Stimulated activated CD4-positive, alpha-beta T cell treated with anti-CD3 and anti-CD28 coated beads, TNF-alpha, amount 100 ng/mL, for 24 hours (primary cell): ENCODE measurements at regions not wholly inside any gene's neighbourhood (a gene's known extent, or its start where the extent isn't known, plus 50 kb on each side); places are given as distances from the start of the nearest gene placed in this dataset.

ENCODE experiments used
- DNase-seq, 3 experiments: peaks; one replicate each; pipeline ENCODE4 v3.0.0-alpha.2; 2020; ENCODE audit warnings: low read depth in 3 of 3

DNA sequence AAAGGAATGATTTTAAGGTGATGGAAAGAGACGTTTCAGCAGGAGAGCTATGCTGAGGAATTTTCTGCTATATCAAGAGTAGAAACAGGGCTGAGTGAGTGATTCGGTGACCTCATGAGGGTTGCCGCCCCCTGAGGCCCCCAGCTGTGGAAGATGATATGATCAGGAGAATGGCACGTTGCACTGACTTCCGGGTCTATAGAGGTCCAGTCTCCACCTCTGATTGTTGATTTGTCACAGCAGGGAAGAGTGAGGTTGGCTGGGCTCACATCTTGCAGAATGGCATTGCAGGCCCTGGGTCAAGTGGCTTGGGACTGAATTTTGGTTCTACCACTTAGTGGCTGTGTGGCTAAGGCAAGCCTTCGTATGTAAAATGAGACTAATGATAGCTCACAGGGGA, 205.1 kb downstream of the SNX19 start:
- DNase-seq: no peak

DNA sequence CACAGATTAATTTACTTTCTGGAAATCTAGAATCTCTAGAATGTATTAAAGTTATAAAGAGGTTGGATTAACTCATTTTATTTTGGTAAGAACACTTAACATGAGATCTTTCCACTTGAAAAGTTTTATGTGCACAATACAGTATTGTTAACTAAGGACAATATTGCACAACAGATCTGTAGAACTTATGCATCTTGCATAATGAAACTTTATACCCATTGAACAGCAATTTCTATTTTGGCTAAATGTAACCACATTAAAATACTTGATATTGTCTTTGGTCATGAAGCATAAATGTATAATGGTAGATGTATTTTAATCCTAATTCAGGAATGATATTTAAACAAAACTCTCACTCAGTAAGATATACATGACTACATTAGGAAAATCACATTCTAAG, 203.8 kb downstream of the SNX19 start:
- no peak for DNase-seq

DNA sequence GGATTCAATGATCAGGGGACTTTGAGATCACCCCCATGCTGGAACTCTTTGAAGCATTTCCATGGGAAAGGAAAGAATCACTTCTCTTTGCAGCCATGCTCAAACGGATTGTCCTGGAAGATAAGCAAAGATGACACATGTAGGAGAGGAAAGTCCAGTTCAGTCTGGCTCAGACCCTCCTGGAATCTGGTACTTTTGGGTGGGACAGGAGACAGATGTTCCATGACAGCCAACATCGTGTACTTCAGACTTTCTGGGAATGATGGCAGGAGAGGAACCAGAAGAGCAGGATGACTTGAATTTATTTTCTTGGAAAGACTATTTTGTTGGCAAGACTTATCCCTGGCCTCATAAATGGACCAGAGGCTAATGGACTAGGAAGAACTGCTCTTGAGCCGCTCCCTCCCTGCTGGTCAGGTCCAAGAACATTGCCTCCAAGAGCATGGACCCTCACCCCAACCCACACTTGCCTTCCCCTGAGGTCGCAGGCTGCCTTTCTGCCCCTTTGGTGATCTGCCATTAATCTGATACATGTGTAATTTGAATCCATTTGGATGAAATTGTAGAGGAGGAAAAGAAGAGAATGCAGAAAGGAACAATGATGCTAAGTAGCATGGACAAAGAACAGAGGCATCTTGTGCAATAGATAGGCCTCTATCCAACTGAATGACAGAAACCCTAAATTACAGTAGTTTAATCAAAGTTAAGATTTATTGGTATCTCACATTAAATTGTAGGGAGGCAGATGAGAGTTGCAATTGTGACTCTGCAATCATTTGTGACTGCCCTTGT, 201.0 kb downstream of the SNX19 start:
- no peak for DNase-seq

DNA sequence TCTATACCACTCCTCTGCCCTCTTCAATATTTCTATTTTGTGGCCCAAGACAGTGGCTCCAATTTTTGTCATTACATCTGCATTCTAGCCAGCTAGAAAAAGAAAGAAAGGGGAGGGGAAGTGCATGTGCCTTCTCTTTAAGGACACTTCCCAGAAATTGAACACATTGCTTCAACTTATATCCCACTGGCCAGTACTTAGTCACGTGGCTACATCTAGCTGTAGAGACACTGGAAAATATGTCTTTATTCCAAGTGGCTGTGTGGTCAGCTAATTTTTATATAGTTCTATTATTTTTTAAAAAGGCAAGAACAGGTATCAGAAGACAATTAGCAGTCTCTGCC, 200.4 kb downstream of the SNX19 start:
- no peak for DNase-seq

DNA sequence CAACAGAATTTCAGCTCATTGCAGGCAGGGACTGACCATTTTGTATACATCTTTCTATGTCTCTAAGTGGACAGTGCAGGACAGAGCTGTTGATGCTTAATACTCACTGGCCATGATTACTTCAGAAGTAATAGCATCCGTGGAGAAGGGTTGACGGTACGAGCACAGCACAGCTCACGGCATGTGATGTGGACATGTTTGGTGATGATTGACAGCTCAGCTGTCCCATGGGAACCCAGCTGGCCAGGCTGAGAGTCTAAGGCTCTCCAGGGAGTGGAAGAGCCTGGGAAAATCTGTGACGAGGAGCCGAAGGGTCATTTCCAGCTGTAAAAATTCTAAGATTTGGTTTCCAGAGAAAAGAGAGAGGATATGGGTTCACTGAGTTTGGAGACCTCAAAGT, 198.2 kb downstream of the SNX19 start:
- no peak for DNase-seq

DNA sequence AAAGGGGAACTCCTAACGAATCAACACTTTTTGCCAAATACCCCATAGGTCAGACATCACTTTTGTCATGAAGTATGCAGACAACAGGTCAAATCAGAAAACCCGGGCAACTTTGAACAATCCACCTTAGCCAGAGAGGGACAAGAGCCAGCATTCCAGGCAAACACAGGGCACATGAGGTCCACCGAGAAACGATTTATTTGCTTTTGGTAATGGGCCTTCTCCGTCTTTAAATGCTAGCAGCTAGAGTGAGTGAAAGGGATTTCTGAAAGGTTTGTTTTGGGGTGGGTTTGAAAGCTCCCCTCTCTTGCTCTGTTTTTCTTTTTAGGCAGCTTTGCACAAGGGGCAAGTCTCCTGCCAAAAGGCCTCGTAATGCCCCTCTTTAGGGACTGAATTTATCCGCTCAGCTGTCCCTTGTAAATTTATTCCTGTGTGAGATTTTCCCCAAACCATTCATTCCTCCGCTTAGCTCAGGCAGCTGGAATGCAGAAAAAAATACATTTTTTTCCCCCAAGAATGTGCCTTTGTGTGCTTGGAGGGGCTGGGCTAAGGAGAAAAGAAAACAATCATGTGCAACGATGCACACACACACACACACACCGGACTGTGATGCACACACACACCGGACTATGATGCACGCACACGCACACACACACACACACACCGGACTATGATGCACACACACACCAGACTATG, 196.9 kb downstream of the SNX19 start:
- no peak for DNase-seq

DNA sequence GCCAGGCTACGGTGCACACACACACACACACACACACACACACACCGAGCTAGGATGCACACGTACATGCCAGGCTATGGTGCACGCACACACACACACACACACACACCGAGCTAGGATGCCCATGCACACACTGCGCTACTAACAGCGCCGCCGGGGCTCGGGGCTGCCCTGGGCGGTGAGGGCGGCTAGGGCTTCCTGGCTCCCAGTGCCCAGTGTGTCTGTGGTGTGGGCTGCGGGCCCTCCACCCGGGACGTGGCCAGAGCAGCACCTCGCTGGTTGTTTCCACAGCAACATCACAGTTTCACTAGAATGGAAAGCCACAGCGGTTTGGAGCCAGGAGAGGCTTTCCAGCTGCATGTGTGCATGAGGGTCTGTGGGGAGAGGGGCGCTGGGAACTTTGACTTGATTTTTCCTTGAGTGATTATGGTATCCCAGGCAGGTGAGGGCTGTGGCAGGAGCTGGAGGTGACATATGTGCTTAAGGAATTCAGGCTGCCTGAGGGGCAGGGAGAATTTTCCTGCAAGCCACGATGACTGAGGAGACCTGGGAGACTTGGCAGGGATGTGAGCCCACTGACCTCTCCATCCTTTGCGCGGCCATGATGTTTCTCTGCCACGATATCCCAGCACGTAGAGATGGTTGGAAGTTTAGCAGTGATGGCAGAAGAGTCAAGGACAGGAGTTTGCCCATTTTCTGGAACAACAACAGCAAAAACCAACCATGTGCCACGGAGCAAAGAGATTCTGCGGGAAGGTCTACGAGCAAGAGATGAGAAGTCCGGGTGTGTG, 195.9 kb downstream of the SNX19 start:
- DNase-seq: no peak

DNA sequence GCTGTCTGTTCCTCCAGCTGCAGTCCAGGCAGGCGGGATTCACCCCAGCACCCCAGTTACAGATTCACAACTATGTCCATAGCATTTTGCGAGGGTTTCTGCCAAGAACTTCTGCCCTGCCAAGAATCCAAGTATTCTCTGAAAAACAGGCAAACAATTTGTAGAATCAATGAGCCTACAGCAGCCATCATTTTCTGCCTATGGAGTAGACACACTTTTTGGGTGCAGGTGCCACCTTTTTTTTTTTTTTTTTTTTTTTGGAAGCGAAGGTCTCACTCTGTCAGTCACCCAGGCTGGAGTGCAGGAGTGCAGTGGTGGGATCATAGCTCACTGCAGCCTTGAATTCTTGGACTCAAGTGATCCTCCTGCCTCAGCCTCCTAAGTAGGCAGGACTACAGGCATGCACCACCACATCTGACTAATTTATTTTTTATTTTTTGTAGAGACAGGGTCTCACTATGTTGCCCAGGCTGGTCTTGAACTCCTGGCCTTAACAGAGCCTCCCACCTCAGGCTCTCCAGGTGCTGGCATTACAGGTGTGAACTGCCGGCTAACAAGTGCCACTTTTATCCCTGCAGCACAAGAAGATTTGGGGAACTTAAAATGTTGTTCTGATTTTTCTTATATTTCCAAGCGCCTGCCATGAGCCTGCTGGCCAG, 195.1 kb downstream of the SNX19 start:
- no peak for DNase-seq

DNA sequence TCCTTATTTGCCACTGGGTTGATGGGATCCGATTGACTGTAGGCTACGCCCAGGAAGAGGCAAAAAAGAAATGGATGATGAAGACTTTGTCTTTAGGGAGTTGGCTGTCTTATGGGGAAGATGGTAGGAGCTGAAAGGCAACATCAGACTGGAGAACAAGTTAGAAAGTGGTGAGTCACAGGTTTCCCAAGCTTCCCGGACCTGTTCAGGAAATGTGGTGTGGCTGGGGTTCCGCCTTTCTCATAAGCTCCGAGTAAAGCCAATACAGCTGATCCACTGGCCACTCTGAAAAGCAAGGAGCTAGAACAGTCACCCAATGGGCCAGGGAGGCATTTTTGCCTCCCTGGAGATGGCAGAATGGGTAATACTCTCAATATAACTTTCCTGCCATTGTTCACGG, 194.5 kb downstream of the SNX19 start:
- no peak for DNase-seq

DNA sequence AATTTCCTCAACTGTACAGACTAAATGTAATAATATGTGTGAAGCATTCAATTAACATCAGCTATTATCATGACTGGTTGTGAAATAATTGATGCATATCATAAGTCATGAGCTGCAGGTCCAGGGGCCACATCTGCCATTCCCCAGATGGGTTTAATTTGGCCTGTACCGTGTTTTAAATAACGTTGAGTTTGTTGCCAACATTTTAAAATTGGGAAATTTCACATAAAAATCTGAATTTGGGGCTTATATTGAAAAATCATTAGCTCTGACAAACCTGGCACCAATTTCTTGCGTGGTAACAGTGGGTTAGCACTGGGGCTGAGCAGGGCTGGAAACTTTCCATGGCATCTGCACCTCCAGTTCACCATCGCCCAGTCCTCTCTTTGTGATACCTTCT, 193.9 kb downstream of the SNX19 start:
- DNase-seq: no peak

DNA sequence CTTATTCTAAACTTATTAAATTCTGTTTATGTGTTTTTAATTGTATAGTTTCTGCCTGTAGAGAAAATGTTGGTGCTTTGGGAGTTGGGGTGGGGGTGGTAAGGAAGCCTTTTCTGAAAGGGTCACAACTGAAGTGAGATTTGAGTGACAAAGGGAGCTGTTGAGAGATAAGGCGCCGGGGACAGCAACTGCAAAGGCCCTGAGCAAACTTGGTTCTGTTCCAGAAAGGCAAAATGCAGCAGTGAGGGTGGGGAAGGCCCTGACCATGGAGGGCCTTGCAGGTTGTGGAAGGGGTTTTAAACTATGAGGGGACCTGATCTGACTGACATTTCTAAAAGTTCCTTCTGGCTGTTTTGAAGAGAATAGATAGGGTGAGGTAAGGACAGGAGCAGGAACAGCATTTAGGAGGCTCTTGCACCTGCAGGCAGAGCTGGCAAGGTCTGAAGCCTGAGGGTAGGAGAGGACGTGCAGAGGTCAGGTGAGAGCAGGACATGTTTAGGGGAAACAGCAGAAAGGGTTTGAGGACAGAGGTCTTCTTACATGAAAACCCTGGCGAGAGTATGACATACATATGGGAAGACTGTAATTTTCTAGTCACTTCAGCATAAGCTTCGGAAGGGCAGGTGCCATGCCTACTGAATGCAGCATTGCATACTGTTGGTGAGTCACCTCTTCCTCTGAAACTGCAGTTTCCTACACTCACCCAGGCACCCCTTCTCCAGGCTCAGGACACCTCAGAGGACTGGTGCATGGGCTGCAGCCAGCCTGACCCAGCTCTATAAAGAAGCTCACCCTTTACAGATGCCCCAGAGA, 190.7 kb downstream of the SNX19 start:
- no peak for DNase-seq

DNA sequence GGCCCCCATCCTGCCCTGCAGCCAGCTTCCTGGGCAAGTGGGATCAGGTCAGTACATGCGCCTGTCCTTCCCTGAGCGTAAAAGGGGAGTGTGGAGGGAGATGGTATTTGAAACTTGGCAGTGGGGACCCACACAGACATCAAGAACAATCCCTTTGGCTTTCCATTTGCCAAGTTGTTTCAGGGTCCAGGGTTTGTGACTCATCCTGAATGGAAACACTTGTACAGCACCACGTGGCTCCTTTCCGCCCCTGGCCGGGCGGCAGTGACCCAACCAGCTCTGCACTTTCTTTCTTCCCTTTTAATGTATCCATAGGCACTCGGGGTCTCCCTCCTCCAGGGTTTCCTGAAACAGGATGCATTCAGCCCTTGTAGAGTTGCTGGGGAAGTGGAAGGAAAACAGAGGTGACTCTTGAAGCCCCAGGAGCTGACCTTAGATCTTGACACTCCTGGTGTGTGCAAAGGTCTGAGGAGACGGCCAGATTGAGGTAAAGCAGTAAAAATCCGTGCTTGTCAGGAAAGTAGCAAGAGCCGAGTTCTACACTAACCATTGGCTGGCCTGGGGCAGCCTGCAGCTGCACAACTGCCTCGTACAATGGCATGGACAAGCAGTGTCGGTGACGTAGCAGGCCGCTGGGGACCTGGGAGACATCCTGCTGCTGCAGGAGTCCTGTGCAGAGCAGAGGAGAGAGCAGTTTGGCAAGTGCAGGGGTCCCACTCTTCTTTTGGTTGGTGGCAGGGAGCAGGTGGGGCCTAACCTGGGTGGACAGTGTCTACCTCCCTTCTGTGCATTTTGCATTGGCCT, 189.8 kb downstream of the SNX19 start:
- DNase-seq: no peak

DNA sequence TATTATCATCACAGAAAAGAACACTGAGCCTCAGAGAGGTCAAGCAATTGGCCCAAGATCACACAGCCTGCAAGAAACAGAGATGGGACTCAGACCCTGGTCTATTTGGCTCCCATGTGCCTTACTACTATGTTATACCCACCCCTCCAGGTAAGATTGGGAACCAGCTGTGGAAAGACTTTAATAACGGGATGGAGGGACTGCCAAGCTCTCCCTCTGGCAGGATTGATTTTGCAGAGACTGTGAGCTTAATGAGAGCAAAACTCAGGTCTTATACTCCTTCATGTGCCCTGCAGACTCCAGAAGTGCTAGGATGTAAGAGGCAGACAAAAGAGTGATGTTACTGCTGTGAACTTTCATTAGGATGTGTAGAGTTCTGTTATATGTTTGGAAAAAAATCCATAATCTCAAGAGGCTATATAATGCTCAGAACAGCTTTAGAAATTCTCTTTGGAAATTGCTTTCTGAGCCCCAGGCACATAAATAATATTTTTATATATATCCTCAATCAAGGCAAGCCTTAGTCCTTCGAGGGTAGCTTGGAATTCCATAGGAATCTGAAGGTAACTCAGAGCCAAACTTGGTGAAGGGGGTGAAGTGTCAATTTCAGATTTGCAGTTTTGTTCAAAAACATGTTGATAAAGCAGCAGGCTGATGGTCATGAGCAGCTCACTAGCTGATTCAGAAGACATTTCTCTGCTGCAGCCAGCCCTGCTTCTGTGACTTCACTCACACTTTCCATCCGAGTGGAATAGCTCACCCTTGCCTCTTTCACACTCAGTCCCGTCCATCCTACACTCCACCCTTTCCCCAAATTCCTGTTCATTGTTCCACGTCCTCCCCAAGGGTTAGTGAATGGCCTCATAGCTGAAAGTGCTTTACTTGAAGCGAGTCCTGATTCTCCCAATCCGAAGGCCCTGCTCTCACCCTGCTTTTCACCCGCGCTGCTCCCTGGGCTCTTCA, 188.8 kb downstream of the SNX19 start:
- no peak for DNase-seq

DNA sequence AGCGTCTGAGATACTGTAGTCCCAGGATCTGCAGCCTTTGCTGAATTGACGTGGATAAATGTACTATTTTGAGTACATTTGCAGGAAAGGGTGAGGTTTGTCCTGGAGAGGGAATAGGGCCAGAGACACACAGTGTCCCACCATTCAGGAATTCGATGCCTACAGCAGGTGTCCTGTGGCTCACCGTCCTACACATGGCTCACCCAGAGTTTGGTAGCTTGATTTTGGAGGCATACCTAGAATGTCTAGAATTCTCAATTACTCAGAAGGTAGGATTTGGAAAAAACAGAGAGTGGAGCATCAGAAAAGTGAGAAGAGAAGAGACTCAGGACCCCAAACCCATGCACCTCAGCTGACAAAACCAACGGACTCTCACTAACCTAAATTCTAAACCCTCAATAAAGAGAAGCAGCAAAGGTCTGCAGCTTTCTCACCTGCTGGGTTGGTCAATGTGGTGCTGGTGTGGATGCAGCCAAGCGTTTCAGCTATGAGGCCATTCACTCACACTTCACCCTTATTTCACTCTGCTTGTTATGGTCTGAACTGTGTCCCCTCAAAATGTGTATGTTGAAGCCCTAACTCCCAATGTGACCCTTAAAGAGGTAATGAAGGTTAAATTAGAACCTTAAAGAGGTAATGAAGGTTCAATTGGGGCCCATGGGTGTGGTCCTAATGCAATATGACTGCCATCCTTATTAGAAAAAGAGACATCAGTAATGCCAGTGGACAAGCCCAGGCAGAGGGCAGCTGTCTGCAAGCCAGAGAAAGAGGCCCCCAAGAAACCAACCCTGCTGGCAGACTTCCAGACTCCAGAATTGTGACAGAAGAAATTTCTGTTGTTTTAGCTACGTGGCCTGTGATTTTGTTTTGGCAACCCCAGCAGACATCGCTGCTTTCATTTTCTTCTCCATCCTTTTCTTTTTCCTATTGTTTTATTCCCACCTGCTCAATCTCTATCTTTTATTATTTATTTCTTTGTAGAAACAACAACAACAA, 187.8 kb downstream of the SNX19 start:
- no peak for DNase-seq

DNA sequence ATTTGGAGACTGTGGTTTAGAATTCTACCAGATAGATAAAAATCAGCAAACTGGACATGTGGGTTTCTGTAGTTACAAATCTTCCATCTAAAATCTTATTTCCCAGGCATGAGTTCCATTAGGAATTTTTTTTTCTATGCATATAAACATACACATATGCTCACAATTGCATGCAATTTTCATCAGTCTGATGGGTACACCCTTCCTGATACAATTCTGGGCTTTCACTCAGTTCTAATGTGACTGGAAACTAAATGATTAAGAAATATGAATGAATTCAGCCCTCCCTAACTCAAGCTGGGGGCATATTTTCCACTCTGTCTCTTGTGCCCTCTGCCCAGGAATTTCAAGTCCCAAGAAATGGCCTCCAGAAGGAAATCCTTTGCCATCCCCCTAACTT, 187.1 kb downstream of the SNX19 start:
- DNase-seq: no peak

DNA sequence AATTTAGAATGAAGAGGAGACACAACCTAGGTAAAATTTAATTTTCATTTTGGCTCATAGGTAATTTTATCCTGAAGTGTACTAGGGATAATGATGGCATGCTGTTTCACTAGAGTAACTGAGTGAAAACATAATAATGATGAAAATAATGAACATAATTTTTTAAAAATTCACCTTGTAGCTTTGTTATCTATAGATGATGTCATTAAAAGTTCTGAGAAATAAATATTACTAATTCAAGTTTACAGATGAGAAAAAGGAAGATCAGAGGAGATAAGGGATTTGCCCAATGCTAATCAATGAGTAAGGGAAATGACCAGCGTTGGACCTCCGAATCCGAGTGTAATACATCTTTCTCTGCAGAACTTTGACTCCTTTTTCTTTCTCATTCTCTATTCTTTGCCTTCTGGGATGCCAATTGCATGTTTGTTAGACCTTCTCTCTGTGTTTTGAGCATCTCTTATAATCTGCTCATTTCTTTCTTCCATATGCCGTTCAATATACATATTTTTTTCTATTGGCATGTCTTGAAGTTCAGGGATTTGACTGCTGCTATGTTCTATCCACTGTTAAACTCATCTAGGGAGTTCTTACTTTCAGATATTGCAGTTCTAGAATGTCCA, 186.5 kb downstream of the SNX19 start:
- DNase-seq: no peak

DNA sequence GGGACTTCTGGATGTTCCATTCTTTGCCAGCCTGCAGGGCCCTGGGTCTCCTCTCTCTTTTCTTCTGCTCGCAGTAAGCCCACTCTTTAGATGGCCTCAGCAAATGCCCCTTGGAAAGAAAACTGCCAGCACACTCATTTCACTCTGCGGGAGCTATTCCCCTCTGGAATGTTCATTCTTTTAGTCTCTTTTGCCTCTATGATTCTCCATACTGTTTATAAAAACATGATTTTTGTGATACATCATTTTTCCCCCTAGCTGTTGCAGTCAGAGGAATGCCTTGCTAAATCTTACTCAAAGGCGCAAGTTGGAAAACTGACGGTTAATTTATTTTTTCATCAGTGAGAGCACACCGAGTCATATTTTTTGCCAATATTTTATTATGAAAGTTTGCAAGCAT, 184.9 kb downstream of the SNX19 start:
- no peak for DNase-seq

DNA sequence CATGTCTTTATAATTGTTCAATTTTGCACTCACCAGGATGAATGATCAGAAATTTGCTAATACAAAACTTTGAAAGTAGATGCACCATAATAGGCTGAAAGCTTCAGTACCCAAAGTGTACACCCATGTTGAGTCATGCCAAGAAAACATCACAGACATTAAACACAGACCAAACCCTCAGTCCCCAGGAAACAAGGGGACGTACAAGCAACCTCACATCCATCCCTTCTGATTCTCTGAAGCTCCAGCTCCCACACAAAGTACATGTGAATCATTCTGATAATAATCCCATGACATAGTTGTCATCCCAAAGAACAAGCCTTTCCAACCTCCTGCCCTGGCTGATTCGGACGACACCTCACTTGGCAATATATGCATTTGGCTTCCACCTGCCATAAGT, 183.8 kb downstream of the SNX19 start:
- DNase-seq: no peak
